Liver (tissue), 7 donors: ENCODE measurements at regions not wholly inside any gene's neighbourhood (a gene's known extent, or its start where the extent isn't known, plus 50 kb on each side); places are given as distances from the start of the nearest gene placed in this dataset.

Source experiments
- DNase-seq: peaks from one replicate; pipeline ENCODE4 v3.0.0-alpha.2; 2017; ENCODE audit warnings: low spot score
- H3K27ac ChIP-seq, 2 donors: one replicate each; pipeline ENCODE4 v1.7.0; 2013; ENCODE audit warnings: inconsistent platforms in 2 of 2, low read length in 2 of 2, control low read depth in 1 of 2, low read depth in 1 of 2, mild to moderate bottlenecking in 1 of 2
- H3K27me3 ChIP-seq, 4 donors: one replicate each; pipeline versions ENCODE4 v1.6.1 to v1.7.0; 2013; ENCODE audit warnings: low read length in 3 of 4, inconsistent platforms in 1 of 4, mild to moderate bottlenecking in 1 of 4, moderate library complexity in 1 of 4; ENCODE audit not compliant: control insufficient read depth in 4 of 4, insufficient read depth in 4 of 4
- H3K36me3 ChIP-seq, 4 donors: one replicate each; pipeline versions ENCODE4 v1.6.1 to v1.7.0; 2013; ENCODE audit warnings: low read length in 3 of 4, mild to moderate bottlenecking in 3 of 4, low read depth in 1 of 4, moderate library complexity in 1 of 4; ENCODE audit not compliant: control insufficient read depth in 4 of 4, insufficient read depth in 3 of 4
- H3K4me1 ChIP-seq, 4 donors: one replicate each; pipeline versions ENCODE4 v1.6.1 to v1.7.0; 2013; ENCODE audit warnings: low read length in 3 of 4, mild to moderate bottlenecking in 3 of 4, moderate library complexity in 1 of 4; ENCODE audit not compliant: control insufficient read depth in 4 of 4, insufficient read depth in 4 of 4
- H3K4me3 ChIP-seq, 3 donors: one replicate each; pipeline versions ENCODE4 v1.6.1 to v1.7.0; 2013; ENCODE audit warnings: low read length in 3 of 3, control low read depth in 1 of 3, low read depth in 1 of 3, mild to moderate bottlenecking in 1 of 3
- H3K9ac ChIP-seq, 2 donors: one replicate each; pipeline ENCODE4 v1.7.0; 2013; ENCODE audit warnings: low read length in 2 of 2, mild to moderate bottlenecking in 2 of 2, moderate library complexity in 2 of 2, control low read depth in 1 of 2, low read depth in 1 of 2
- H3K9me3 ChIP-seq, 4 donors: one replicate each; pipeline versions ENCODE4 v1.6.1 to v1.7.0; 2013; ENCODE audit warnings: low read length in 3 of 4; ENCODE audit not compliant: control insufficient read depth in 4 of 4
- ATF3 ChIP-seq: IDR thresholded peaks from 2 replicates; pipeline ENCODE4 v1.6.1; 2016; ENCODE audit warnings: antibody characterized with exemption
- GABPA ChIP-seq, 2 donors: IDR thresholded peaks in 1 of 2; conservative IDR thresholded peaks in 1 of 2; 2 replicates each; pipeline ENCODE4 v1.6.1; 2016; ENCODE audit warnings: antibody characterized with exemption in 2 of 2, mild to moderate bottlenecking in 1 of 2, moderate library complexity in 1 of 2
- HNF4A ChIP-seq, 2 donors: conservative IDR thresholded peaks; 2 replicates each; pipeline ENCODE4 v1.6.1; 2016; ENCODE audit warnings: antibody characterized with exemption in 2 of 2, mild to moderate bottlenecking in 2 of 2
- HNF4G ChIP-seq: IDR thresholded peaks from 2 replicates; pipeline ENCODE4 v1.6.1; 2016; ENCODE audit warnings: antibody characterized with exemption
- NR2F2 ChIP-seq: IDR thresholded peaks from 2 replicates; pipeline ENCODE4 v1.6.1; 2016; ENCODE audit warnings: antibody characterized with exemption
- RAD21 ChIP-seq, 2 donors: IDR thresholded peaks; 2 replicates each; pipeline ENCODE4 v1.6.1; 2016; ENCODE audit warnings: antibody characterized with exemption in 2 of 2, mild to moderate bottlenecking in 2 of 2
- REST ChIP-seq: IDR thresholded peaks from 2 replicates; pipeline ENCODE4 v1.6.1; 2016; ENCODE audit warnings: antibody characterized with exemption, mild to moderate bottlenecking
- RXRA ChIP-seq, 2 donors: IDR thresholded peaks; 2 replicates each; pipeline ENCODE4 v1.6.1; 2017 to 2018; ENCODE audit warnings: antibody characterized with exemption in 2 of 2, mild to moderate bottlenecking in 1 of 2
- SP1 ChIP-seq: IDR thresholded peaks from 2 replicates; pipeline ENCODE4 v1.6.1; 2018; ENCODE audit warnings: antibody characterized with exemption, mild to moderate bottlenecking
- TAF1 ChIP-seq: conservative IDR thresholded peaks from 2 replicates; pipeline ENCODE4 v1.6.1; 2016; ENCODE audit warnings: antibody characterized with exemption, mild to moderate bottlenecking
- ZBTB33 ChIP-seq: IDR thresholded peaks from 2 replicates; pipeline ENCODE4 v1.6.1; 2016; ENCODE audit warnings: antibody characterized with exemption
- WGBS: extraction: QIAGEN DNeasy Blood & Tissue Kit; methylation state at CpG from one replicate; pipeline ENCODE4 v1.1.7; 2013; 5-methylcytosine and 5-hydroxymethylcytosine counted together
- TF ChIP-seq, protein P1 (sequence below): IDR thresholded peaks from 2 replicates; pipeline ENCODE4 v1.6.1; 2016; ENCODE audit warnings: antibody characterized with exemption
- donor health status: healthy.
- donor health status: healthy.
- donor health status: healthy.
- donor health status: healthy.

- no peaks in the 10 kb centered on the region for H3K27me3 ChIP-seq
- H3K36me3 ChIP-seq, result no peaks in the 10 kb centered on the region
- H3K9me3 ChIP-seq, result no peaks in the 10 kb centered on the region
- peak overlapping the region in 1 of 2 donors; percentile 10 for H3K9ac ChIP-seq
- H3K27ac ChIP-seq, result peak overlapping the region in 1 of 2 donors; percentile 74
- WGBS, result 71% methylated on average over 6 of the region's 6 CpGs
- no peak overlapping the region for H3K4me3 ChIP-seq
- DNase-seq, result no peak
- peaks cover 6 to 11% (median 9%) of the 10 kb centered on the region in 4 donors for H3K4me1 ChIP-seq
- TF ChIP-seq TAF1 (no peak), ZBTB33 (no peak), RXRA (IDR thresholded peaks at IDR 0.05) (peak; percentile 16 to 79), RAD21 (IDR thresholded peaks at IDR 0.05) (peak in 1 of 2 donors; percentile 19), SP1 (peak; percentile 35), GABPA (IDR thresholded peaks at IDR 0.05 in 1 of 2, conservative IDR thresholded peaks at IDR 0.05 in 1 of 2) (no peak), HNF4A (conservative IDR thresholded peaks at IDR 0.05) (peak; percentile 50 to 84), ATF3 (no peak), NR2F2 (no peak), REST (peak; percentile 93)
- TF ChIP-seq, protein P1, sequence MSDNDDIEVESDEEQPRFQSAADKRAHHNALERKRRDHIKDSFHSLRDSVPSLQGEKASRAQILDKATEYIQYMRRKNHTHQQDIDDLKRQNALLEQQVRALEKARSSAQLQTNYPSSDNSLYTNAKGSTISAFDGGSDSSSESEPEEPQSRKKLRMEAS, result peak; percentile 22
Measured at GRCh38 chr20:50426866-50427718, 83.1 kb upstream of the PTPN1 start.

- no peaks in the 10 kb centered on the region for H3K9me3 ChIP-seq
- no peaks in the 10 kb centered on the region for H3K27me3 ChIP-seq
- H3K4me1 ChIP-seq, result peaks cover 6 to 11% (median 9%) of the 10 kb centered on the region in 4 donors
- WGBS, result 42% methylated on average over 5 of the region's 5 CpGs
- TF ChIP-seq ATF3 (no peak), HNF4G (no peak)
- no peak overlapping the region for H3K4me3 ChIP-seq
- no peak overlapping the region for H3K9ac ChIP-seq
- H3K36me3 ChIP-seq, result no peaks in the 10 kb centered on the region
- no peak overlapping the region for H3K27ac ChIP-seq
- no peak for DNase-seq
Measured at GRCh38 chr20:50427719-50428083, 82.5 kb upstream of the PTPN1 start.
